NCI-H2029 (cell line): ENCODE measurements at regions not wholly inside any gene's neighbourhood (a gene's known extent, or its start where the extent isn't known, plus 50 kb on each side); places are given as distances from the start of the nearest gene placed in this dataset.

Experiments used
- DNase-seq: peaks from one replicate; lab custom pipeline; 2025; lab: John Stamatoyannopoulos, UW

- DNase-seq, result no peak
Measured at GRCh38 chr18:77985526-77986281, 736.1 kb downstream of the GALR1 start.

DNA sequence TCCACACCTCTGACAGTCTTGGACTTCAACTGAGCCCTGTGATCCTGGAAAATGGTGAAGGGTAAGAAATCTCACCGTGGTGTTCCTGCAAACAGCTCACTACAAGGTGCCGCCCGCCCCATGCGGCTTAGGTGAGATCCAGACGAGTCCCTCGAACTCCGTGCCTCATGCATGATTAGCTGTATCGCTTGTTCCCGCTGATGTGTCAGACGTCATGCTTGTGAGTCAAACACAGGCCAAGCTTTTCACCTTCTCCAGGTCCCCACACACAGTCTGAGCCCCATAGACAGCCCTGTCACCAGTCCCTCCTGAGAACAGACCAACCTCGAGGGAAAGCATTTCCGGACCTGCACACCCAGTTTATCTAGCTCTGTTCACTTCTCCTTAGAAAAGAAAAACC, 740.5 kb downstream of the GALR1 start:
- DNase-seq, result no peak

GRCh38 chr18:77990901-77991300, 741.3 kb downstream of the GALR1 start:
- DNase-seq, result no peak

GRCh38 chr18:77992057-77992456, 742.4 kb downstream of the GALR1 start:
- no peak for DNase-seq

DNA sequence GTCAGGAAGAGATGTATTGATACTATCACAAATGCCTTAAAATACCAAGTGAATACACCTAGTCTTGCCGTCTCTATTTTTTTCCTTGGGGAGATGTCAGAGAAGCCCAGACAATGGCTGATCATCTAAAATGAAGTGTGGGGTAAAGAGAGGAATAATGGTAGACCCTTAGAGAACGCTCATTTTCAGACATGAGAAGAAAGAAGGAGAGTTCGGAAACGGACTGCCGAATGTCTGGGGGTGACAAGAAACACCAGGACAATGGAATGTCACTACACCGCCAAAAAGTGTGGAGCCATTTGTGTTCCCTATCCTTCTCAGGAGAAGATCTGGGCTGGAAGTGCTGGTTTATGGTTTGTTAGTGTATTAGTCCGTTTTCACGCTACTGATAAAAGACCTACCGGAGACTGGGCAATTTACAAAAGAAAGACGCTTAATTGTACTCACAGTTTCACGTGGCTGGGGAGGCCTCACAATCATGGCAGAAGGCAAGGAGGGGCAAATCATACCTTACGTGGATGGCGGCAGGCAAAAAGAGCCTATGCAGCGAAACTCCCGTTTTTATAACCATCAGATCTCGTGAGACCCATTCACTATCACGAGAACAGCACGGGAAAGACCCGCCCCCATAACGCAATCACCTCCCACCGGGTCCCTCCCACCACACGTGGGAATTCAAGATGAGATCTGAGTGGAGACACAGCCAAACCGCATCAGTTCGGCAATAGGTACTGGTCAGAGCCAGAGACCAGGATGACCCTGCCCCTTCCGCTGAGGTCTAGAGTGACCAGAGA, 743.7 kb downstream of the GALR1 start:
- DNase-seq, result no peak

DNA sequence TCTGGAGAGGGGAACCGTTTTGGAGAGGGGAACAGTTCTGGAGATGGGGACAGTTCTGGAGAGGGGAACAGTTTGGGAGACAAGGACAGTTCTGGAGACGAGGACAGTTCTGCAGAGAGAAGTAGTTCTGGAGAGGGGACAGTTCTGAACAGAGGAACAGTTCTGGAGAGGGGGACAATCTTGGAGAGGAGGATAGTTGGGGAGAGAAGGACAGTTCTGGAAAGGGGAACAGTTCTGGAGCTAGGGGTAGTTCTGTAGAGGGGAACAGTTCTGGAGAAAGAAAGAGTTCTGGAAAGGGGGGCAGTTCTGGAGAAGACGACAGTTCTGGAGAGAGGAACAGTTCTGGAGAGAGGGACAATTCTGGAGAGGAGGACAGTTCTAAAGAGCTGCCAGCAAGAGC, 745.9 kb downstream of the GALR1 start:
- no peak for DNase-seq

GRCh38 chr18:77996737-77997136, 747.1 kb downstream of the GALR1 start:
- no peak for DNase-seq

DNA sequence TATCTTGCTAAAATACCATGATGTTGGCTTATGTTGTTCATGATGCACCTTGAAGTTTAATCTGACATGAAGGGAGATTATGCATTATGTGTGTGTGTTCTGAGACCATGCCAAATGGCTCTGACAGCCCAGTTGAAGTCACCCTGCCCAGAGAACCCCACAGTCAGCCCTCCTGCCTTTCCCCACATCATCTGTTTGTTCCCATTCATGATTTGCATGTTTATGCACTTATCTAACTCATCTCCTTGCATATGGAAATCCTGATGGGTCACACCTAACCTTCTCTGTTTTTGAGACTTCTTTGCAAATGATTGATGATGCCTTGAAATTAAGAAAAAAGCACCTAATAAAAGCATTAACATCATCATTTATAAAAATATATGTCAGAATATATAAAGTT, 752.2 kb downstream of the GALR1 start:
- DNase-seq, result no peak

- no peak for DNase-seq
Measured at GRCh38 chr18:78006006-78006773, 756.5 kb downstream of the GALR1 start.

DNA sequence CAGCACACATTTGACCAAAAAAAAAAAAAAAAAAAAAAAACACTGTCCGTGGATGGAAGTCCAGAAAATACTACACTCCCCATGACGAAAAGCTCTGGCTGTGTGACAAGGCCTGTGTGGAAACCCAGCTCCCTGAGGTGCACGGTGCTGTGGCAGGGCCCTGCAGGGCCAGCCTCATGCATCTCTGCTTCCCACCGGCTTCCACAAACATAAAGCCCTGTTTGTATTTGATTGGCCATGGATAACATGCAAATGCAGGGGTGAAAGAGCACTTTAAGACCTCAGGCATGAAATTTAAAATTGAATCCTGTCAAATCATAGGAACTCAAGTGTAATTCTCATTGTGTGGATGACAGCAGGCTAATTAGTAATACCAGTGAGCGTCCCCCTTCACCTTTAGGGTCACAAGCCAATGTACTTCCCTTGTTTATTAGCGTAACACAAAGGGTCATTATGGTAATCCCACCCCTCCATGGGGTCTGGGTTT, 757.2 kb downstream of the GALR1 start:
- DNase-seq, result no peak

- DNase-seq, result no peak
Measured at GRCh38 chr18:78010363-78010762, 760.7 kb downstream of the GALR1 start.

DNA sequence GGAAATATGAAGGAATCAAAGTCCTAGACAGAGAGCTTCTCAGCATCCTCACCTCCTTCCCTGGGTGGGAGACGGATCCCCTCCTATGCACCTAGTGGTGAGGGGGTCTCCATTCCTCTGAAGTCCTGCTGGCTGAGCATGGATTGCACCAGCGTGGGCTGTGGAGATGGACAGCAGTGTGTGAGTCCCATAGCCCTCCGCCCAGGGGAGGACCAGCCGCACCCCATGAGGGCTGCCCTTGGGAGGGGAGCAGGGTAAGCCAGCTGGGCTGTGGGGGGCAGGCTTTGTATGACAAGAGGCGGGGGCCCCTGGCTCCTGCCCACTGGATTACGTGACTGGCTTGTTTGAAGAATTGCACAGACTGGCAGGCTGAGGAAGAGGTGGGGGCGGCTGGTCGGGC, 768.2 kb downstream of the GALR1 start:
- no peak for DNase-seq

DNA sequence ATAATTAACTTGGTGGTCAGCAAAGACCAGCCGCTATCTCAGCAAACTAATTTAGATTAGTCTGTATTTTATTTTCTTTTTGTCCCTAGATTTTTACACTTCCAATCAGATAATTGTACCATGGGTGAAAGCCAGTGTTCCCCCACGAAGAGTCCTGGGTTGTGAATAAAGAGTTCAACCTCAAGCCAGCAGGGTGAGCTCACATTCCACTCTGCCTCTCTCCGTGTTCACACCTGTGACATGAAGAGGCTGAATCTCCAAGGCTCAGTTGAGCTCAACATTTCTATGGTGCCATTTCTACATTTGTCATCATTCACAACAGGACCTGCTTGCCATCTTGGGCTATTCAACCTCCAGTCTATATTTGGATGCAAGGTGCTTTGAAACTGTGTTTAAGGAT, 771.5 kb downstream of the GALR1 start:
- DNase-seq, result no peak

DNA sequence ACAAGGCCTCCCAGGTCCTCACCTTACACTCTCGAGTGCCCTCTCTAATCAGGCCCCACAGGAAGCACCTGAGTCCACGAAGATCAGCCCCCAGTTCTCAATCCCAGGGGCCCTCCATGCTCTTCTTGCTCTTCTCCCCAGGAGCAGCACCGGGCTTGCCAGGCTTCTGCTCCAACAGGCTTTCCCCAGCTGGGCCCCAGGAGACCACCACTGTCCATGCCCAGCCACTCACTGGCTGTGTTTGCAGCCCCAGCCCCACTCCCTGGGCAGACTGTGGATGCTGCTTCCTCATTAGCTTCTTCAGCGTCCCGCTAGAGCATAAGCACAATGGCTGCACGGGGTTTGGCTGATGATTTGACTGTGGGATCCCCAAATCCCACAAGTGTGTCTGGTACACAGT, 781.9 kb downstream of the GALR1 start:
- DNase-seq, result no peak

DNA sequence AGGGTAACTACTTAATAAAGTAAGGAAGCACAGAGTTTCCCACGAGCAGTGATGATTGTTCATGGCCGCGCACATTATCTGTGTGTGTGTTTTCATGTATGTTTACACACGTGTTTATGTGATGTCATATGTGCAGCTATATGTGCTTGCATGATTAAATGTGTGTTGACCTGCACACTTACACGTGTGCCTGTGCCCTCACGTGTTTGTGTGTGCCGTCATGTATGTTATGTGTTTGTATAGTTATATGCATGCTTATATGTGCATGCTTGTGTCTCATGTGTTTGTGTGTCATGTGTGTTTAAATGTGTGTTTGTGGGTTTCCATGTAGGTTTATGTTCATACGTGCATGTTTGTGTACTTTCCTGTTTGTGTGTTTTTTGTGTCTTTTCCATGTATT, 782.3 kb downstream of the GALR1 start:
- no peak for DNase-seq

- no peak for DNase-seq
Measured at GRCh38 chr18:78032574-78032973, 782.9 kb downstream of the GALR1 start.

DNA sequence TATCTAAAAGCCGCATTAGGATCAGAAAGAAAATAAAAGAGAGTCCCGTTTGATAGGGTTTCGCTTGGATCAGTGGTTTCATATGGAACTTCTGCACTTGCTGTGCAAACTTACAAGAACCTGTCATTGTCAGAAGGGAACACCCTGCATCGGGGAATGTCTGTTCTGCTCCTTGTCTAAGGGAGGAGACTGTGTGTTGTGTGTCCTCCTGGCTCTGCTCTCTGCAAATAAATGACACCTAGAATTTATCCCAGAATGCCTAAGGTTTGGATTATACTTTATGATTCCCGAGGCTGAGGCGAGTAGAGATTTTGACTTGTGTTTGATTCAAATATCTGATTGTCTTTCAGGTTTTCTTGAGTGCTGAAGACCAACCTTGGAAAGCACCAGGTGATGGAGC, 785.1 kb downstream of the GALR1 start:
- DNase-seq, result no peak

DNA sequence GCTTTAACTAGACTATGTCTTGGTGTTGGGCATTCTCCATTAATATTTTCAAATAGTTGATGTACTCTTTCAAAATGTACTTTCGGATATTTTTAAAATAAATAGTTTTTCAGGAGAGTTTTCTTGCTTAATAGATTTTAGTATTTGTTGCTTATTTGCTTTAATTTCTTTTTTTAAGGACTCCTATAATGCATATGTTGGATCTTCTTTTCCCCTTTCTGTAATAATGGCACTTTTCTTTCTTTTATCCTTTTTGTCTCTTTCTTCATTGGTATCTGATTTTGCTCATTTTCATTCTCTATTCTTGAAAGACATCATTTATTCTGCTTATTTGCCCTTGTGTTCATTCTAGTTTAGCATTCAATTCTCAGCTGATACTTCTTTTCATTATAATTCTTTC, 791.6 kb downstream of the GALR1 start:
- no peak for DNase-seq

DNA sequence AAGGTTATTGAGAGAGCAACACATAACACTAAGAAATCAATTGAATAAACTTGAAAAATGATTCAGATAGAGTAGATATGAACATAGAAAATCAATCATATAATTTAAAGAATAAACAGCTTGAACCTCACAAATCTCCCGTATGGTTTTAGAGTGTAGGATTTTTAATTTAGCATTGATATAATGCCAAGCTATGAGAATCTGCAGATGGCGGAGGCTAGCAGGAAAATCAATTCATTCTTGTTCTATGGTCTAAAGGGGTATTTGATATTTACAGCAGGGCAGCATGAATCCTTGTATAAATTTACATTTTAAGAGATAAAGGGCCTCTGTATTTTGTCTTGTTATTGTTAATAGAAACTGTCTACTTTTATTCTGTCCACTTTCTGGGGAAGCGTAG, 797.0 kb downstream of the GALR1 start:
- DNase-seq, result no peak

DNA sequence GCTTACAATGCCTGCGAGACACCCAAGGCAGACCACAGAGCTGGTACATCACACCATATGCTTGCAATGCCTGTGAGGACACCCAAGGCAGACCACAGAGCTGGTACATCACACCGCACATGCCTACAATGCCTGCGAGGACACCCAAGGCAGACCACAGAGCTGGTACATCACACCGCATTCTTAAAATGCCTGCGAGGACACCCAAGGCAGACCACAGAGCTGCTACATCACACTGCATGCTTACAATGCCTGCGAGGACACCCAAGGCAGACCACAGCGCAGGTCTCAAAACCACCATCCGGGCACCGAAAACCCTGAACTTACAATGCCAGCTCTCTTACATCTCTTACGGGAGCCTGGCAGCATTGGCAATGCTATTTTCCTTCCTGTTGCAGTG, 799.6 kb downstream of the GALR1 start:
- DNase-seq, result no peak

GRCh38 chr18:78054801-78055200, 805.2 kb downstream of the GALR1 start:
- DNase-seq, result no peak

GRCh38 chr18:78056011-78056410, 806.4 kb downstream of the GALR1 start:
- DNase-seq, result no peak
